Fibroblast of lung (primary cell): ENCODE measurements at regions not wholly inside any gene's neighbourhood (a gene's known extent, or its start where the extent isn't known, plus 50 kb on each side); places are given as distances from the start of the nearest gene placed in this dataset.

Experiments used
- DNase-seq, 2 donors: peaks; one replicate each; pipeline versions ENCODE4 v3.0.0 to v3.0.0-alpha.2; 2010; ENCODE audit warnings: low read depth in 2 of 2
- H2AFZ ChIP-seq: 2 replicates; pipeline ENCODE4 v1.5.1; 2012; ENCODE audit warnings: low read length, control low read depth, inconsistent platforms
- H3K27ac ChIP-seq: 2 replicates; pipeline ENCODE4 v1.5.1; 2011; ENCODE audit warnings: low read length, control low read depth; ENCODE audit not compliant: insufficient read depth
- H3K27me3 ChIP-seq: 2 replicates; pipeline ENCODE4 v1.5.1; 2011; ENCODE audit warnings: mild to moderate bottlenecking, low read length; ENCODE audit not compliant: control insufficient read depth, insufficient read depth
- H3K36me3 ChIP-seq: 2 replicates; pipeline ENCODE4 v1.5.1; 2011; ENCODE audit warnings: low read length; ENCODE audit not compliant: control insufficient read depth, insufficient read depth
- H3K4me1 ChIP-seq: 2 replicates; pipeline ENCODE4 v1.5.1; 2011; ENCODE audit warnings: low read length; ENCODE audit not compliant: control insufficient read depth, insufficient read depth; ENCODE audit errors: extremely low read depth
- H3K4me2 ChIP-seq: 2 replicates; pipeline ENCODE4 v1.5.1; 2011; ENCODE audit warnings: low read length, control low read depth; ENCODE audit not compliant: insufficient read depth; ENCODE audit errors: extremely low read depth
- H3K4me3 ChIP-seq, 4 experiments: fragments of 200-600 bp in 1 of 4; sonication (generic) in 1 of 4; replicated peaks in 1 of 4; 2 replicates each; pipeline ENCODE4 v1.5.1; 2011 to 2016; ENCODE audit warnings: low read length in 4 of 4, low read depth in 3 of 4, mild to moderate bottlenecking in 3 of 4, control low read depth in 2 of 4, inconsistent platforms in 1 of 4, mixed read lengths in 1 of 4; ENCODE audit not compliant: insufficient read depth in 1 of 4; ENCODE audit errors: control extremely low read depth in 1 of 4
- H3K79me2 ChIP-seq: 2 replicates; pipeline ENCODE4 v1.5.1; 2012; ENCODE audit warnings: mild to moderate bottlenecking, low read length, inconsistent platforms; ENCODE audit not compliant: control insufficient read depth, insufficient read depth
- H3K9ac ChIP-seq: 2 replicates; pipeline ENCODE4 v1.5.1; 2011; ENCODE audit warnings: mild to moderate bottlenecking, low read length, control low read depth; ENCODE audit not compliant: insufficient read depth
- H3K9me3 ChIP-seq: 2 replicates; pipeline ENCODE4 v1.5.1; 2012; ENCODE audit warnings: low read depth, low read length; ENCODE audit not compliant: control insufficient read depth, insufficient read depth
- H4K20me1 ChIP-seq: 2 replicates; pipeline ENCODE4 v1.5.1; 2011; ENCODE audit warnings: low read length; ENCODE audit not compliant: control insufficient read depth, insufficient read depth; ENCODE audit errors: extremely low read depth
- CTCF ChIP-seq, 2 donors: IDR thresholded peaks in 1 of 2; conservative IDR thresholded peaks in 1 of 2; 1 replicate in 1 of 2; 2 replicates in 1 of 2; pipeline ENCODE4 v1.5.1; 2011 to 2012; ENCODE audit warnings: low read length in 2 of 2, control low read depth in 1 of 2, inconsistent platforms in 1 of 2, low read depth in 1 of 2, mild to moderate bottlenecking in 1 of 2
- EZH2 ChIP-seq: IDR thresholded peaks from 2 replicates; pipeline ENCODE4 v1.5.1; 2012; ENCODE audit warnings: low read length, control low read depth, mild to moderate bottlenecking; ENCODE audit errors: missing control alignments

GRCh38 chr3:107272885-107273284 lies 104.4 kb upstream of the CCDC54 start:
- no peak overlapping the region for H2AFZ ChIP-seq
- no peaks in the 10 kb centered on the region for H3K79me2 ChIP-seq
- no peaks in the 10 kb centered on the region for H3K9me3 ChIP-seq
- no peaks in the 10 kb centered on the region for H4K20me1 ChIP-seq
- no peak for DNase-seq
- H3K4me2 ChIP-seq: no peak overlapping the region
- no peak overlapping the region for H3K27ac ChIP-seq
- no peak overlapping the region for H3K9ac ChIP-seq
- H3K36me3 ChIP-seq: no peaks in the 10 kb centered on the region
- H3K4me3 ChIP-seq: no peak overlapping the region
- H3K27me3 ChIP-seq: no peaks in the 10 kb centered on the region
- no peaks in the 10 kb centered on the region for H3K4me1 ChIP-seq
- TF ChIP-seq EZH2 (no peak), CTCF (conservative IDR thresholded peaks at IDR 0.05 in 1 of 2, IDR thresholded peaks at IDR 0.05 in 1 of 2; ENCODE audit: low read depth in 1 of 2, low read length in 2 of 2) (no peak)

- Histone ChIP-seq H3K79me2 (no peaks in the 10 kb centered on the region), H3K27ac (no peak overlapping the region), H3K4me3 (no peak overlapping the region), H3K4me1 (no peaks in the 10 kb centered on the region), H3K36me3 (no peaks in the 10 kb centered on the region), H3K9ac (no peak overlapping the region), H4K20me1 (no peaks in the 10 kb centered on the region), H3K4me2 (no peak overlapping the region), H2AFZ (no peak overlapping the region), H3K27me3 (no peaks in the 10 kb centered on the region), H3K9me3 (no peaks in the 10 kb centered on the region)
- DNase-seq: no peak
- TF ChIP-seq CTCF (conservative IDR thresholded peaks at IDR 0.05 in 1 of 2, IDR thresholded peaks at IDR 0.05 in 1 of 2; ENCODE audit: low read depth in 1 of 2, low read length in 2 of 2): no peak
- no peak for TF ChIP-seq EZH2
Measured at GRCh38 chr3:107273771-107274170, 103.5 kb upstream of the CCDC54 start.

- Histone ChIP-seq H3K4me1 (no peaks in the 10 kb centered on the region), H3K4me2 (no peak overlapping the region), H3K36me3 (no peaks in the 10 kb centered on the region), H3K4me3 (no peak overlapping the region), H3K9ac (no peak overlapping the region), H3K79me2 (no peaks in the 10 kb centered on the region), H3K27me3 (no peaks in the 10 kb centered on the region), H3K27ac (no peak overlapping the region), H2AFZ (no peak overlapping the region), H3K9me3 (no peaks in the 10 kb centered on the region), H4K20me1 (no peaks in the 10 kb centered on the region)
- DNase-seq: no peak
- TF ChIP-seq CTCF (conservative IDR thresholded peaks at IDR 0.05 in 1 of 2, IDR thresholded peaks at IDR 0.05 in 1 of 2; ENCODE audit: low read depth in 1 of 2, low read length in 2 of 2) (no peak), EZH2 (no peak)
Measured at GRCh38 chr3:107275511-107275910, 101.7 kb upstream of the CCDC54 start.
